SK-N-SH treated with all-trans-retinoic acid at 6 μM for 48 hours (cell line): ENCODE measurements at regions not wholly inside any gene's neighbourhood (a gene's known extent, or its start where the extent isn't known, plus 50 kb on each side); places are given as distances from the start of the nearest gene placed in this dataset.

Experiments
- CREB5 ChIP-seq: fragments of 250-450 bp; sonication (Bioruptor Pico); IDR thresholded peaks from 2 replicates; pipeline ENCODE4 v1.5.1; 2020; ENCODE audit warnings: low read depth, mild to moderate bottlenecking, moderate library complexity
- ESRRG ChIP-seq: fragments of 250-450 bp; sonication (Bioruptor Pico); IDR thresholded peaks from 2 replicates; pipeline ENCODE4 v1.6.1; 2021; ENCODE audit warnings: mild to moderate bottlenecking
- TSHZ2 ChIP-seq: fragments of 250-450 bp; sonication (Bioruptor Pico); IDR thresholded peaks from 2 replicates; pipeline ENCODE4 v1.5.0; 2020; ENCODE audit warnings: mild to moderate bottlenecking, moderate library complexity
- ZFP3 ChIP-seq: fragments of 250-450 bp; sonication (Bioruptor Pico); IDR thresholded peaks from 2 replicates; pipeline ENCODE4 v1.5.0; 2020; ENCODE audit warnings: mild to moderate bottlenecking, moderate library complexity
- ZNF70 ChIP-seq: fragments of 450-650 bp; formaldehyde crosslinking; IDR thresholded peaks from 2 replicates; pipeline ENCODE4 v1.5.0; 2020; ENCODE audit warnings: mild to moderate bottlenecking, moderate library complexity
- ZNF8 ChIP-seq: fragments of 450-650 bp; formaldehyde crosslinking; IDR thresholded peaks from 2 replicates; pipeline ENCODE4 v1.5.0; 2020; ENCODE audit warnings: mild to moderate bottlenecking, moderate library complexity

GRCh38 chr14:62597143-62597542 lies 448.1 kb downstream of the KCNH5 start:
- TF ChIP-seq ZFP3 (CRISPR knock-in tag), result no peak
- no peak for TF ChIP-seq CREB5
- no peak for TF ChIP-seq TSHZ2
- no peak for TF ChIP-seq ZNF70 (CRISPR knock-in tag)
- no peak for TF ChIP-seq ZNF8 (CRISPR knock-in tag)
- no peak for TF ChIP-seq ESRRG (CRISPR knock-in tag)
